ENCODE measurements at regions not wholly inside any gene's neighbourhood (a gene's known extent, or its start where the extent isn't known, plus 50 kb on each side); places are given as distances from the start of the nearest gene placed in this dataset.
"Not testable (repeated sequence)": the region's sequence is repeated elsewhere in the genome, so short reads cannot be mapped to it uniquely, and the experiment has no call there.

DNA sequence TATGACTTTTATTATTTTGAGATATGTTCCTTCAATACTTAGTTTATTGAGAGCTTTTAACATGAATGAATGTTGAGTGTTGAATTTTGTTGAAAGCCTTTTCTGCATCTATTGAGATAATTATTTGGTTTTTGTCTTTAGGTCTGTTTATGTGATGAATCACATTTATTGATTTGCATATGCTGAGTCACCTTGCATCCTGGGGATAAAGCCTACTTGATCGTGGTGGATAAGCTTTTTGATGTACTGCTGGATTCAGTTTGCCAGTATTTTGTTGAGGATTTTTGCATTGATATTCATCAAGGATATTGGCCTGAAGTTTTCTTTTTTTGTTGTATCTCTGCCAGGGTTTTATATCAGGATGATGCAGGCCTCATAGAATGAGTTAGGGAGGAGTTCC is 106.5 kb upstream of the DAZL start:
- not testable (repeated sequence) for DNase-seq

DNA sequence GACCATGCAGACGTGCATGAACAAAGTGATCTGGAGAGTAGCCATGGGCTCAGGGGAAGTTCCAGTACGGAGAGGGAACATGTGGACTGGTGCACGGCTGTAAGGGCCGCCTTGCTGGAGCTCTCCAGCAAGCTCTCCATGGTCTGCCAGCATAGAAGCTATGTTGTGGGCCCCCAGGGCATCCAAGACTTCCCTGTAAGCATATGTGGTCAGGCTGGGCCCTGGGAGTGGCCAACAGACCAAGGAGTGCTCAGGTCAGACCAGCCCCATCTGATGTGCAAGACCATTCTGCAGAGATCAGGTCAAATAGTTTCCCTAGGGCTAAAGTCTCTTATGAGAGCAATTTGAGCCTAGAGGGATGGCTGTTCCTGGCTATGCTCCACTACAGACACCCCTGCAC is 110.1 kb upstream of the DAZL start:
- no peak for DNase-seq

DNA sequence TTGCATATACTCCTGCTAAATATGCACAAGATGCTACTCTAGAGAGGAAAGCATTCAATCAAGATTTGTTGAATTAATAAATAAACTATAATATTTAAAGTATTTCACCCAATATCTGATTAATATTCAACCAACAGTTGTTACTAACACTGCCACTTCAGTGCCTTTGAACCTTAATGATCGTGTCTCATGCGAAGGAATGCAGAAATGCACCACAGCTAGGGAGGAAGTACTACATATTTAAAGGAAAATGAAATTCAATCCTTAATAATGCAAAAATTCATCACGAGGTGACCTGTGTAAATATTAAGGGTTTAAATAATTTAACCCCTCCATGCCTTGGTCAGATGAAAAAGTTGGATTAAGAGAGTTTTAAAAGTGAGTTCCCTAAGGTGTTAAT is 114.2 kb upstream of the DAZL start:
- DNase-seq: no peak

DNA sequence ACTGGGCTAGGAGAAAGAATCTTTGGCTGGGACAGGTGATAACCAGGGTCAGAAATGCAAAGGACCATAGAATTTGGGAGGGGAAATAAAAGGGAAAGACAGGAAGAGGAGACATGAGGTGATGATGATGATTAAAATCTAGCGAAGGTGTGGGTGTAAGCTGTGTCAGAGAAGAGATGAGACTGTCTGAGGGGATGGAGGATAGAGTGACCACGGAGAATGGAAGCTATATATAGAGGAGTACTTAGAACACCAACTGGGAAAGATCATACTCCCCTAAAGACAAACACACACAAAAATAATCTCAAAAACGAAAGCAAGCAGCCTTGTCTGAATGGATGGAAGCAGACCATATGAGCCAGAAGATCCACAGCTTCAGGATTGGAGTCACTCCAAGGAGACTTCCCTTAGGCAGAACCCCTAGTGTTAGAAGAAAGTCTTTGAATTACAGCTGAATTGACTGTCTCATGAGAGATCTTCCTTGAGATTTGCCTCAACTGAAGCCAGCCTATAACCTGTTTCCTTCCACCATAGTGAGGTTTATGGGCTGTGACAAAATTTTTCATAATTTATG is 115.2 kb upstream of the DAZL start:
- no peak for DNase-seq

DNA sequence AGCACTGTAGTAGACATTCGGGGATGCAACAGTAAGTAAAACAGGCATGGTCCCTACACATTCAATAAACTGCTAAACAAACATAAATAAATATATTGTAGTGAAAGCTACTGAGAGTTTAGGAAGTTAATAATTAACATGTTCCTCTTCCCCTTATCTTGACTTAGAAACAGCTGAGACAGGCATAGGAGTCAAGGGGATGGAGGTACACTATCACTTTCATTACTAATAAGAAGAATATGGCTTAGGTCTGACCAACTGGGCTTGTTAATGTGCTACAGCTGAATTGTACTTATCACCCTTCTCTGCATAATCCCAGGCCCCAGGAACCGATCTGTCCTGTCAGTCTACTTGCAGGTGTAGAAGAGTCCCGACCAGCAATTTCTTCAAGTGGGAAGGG is 116.3 kb upstream of the DAZL start:
- no peak for DNase-seq

DNA sequence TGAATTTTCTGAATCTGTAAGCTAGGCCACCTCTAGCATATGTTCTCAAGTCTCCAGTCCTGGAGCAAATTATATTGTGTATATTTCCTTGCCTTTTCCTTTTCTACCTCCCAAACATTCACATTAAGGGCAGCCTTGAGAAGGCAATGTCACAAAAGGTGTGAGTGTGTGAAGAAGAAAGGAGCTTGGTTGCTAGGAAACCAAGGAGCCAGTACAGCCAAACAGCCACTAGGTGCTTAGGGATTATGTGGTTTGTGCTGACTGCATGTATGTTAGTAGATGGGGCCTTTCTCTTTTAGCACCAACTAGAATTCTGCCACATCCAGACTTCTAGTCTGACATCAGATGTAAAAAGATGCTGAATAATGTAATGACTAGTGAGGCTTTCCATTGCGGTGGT is 118.8 kb upstream of the DAZL start:
- no peak for DNase-seq

DNA sequence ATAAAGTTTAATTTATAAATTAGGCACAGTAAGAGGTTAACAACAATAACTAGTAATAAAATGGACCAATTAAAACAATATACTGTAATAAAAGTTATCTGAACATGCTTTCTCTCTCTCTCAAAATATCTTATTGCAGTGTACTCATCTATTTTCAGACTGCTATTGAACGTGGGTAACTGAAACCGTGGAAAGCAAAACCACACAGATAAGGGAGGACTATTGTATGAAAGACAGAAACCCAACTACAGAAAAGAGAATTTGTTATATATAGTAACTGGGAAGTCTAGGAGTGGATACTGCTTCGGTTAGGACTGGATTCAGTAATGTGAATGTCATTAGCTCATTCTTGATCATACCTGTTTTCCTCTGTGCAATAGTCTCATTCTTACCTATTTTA is 119.3 kb upstream of the DAZL start:
- DNase-seq: no peak

DNA sequence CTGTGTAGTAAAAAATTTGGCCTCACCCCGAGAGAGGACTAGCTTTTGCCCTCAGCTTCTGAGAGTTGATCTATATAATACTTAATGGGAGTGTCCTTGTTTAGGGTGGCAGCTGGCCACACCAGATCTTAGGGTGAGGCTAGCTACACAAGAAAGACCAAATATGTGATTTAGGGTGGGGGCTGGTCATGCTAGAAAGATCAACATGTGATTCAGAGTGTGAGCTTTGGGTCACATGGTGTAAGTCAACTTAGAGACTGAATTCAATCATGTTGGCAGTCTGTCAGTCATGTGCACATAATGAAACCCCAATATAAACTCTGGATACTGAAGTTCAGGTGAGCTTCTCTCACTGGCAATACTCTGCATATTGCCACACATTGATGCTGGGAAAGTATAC is 120.7 kb upstream of the DAZL start:
- no peak for DNase-seq

DNA sequence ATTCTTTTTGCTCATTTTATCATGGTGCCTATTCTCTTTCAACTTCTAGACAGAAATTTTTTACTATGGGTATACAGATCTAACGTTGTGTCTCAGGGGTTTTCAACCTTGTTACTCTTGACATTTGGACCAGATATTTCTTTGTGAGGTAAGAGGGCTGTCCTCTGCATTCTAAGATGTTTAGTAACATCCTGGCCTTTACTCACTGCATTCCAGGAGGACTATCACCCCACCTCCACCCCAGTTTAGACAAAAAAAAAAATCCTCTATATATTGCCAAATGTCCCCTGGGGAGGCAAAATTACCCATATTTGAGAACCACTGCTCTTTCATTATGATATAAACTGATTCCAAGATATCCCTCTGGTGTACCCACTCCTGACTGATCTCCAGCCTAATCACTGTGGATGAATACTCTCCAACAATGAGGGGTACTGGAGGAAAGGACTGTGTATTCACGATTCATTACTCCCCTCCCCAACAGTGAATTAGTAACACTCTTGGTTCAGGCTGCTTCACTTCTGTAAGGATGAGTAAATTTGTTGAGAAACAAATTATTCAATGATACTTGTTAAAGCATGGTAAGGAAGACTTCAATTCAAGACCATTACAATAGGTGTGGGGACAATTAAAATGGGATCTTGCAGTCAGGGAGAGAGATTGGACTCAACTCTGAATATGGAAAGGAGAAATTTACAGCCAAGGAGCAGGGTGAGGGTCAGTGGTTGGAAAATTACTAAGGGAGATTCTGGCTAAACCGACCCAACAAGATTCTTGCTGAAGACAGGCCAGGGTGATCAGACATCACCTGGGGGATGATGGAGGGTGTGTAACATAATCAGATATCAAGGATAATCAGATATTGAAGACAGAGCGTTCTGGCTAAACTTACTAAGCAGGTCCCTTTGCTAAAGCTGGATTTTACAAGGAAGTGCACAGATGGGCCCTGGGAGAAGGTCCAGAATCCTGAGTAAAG is 123.8 kb upstream of the DAZL start:
- no peak for DNase-seq

DNA sequence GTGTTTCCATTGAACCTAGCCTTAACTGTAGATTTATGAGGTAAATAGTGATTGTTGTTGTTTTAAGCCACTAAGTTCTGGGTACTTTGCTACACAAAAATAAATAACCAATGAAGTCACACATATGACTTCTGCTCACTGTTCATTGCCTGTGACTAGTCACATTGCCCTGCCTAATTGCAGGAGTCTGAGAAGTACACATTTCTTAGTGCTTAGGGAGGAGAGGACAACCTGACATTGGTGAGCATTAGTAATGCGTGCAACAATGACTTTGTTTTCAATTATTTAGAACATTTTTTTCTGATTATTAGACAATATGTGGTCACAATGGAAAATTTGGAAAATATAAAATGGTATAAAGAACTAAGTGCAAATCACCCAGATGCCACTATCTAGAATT is 133.2 kb upstream of the DAZL start:
- no peak for DNase-seq

DNA sequence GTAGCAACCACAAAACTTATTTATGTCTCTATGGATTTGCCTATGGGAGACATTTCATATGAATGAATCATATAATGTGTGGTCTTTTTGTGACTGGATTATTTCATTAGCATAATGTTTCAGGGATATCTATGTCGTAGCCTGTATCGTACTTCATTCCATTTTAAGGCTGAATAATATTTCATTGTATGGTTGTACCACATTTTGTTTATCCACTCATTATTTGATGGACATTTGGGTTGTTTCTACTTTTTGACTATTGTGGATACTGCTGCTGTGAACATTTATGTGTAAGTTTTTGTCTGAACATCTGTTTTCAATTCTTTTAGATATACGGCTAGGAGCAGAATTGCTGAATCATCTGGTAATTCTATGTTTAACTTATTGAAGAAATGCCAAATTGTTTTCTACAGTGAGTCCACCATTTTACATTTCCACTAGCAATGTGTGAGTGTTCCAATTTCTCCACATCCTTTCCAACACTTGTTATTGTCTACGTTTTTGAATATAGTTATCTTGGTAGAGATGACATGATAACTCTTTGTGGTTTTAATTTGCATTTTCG is 134.4 kb upstream of the DAZL start:
- no peak for DNase-seq

DNA sequence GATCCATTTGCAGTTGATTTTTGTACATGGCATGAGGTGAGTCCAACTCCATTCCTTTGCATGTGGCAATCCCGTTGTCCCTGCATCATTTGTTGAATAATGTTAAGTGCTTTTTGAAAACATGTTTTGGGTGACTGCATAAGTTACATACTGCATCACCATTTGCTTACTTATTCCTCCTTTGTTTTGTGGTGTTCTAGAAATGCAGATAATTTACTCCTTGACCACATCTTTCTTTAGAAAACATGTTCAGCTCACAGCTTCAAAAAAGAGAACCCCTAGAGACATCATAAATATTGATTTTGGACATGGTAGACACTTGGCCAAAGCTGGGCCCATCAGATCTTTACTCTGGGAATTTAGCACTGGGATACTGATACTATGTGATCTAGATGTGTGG is 135.3 kb upstream of the DAZL start:
- no peak for DNase-seq

DNA sequence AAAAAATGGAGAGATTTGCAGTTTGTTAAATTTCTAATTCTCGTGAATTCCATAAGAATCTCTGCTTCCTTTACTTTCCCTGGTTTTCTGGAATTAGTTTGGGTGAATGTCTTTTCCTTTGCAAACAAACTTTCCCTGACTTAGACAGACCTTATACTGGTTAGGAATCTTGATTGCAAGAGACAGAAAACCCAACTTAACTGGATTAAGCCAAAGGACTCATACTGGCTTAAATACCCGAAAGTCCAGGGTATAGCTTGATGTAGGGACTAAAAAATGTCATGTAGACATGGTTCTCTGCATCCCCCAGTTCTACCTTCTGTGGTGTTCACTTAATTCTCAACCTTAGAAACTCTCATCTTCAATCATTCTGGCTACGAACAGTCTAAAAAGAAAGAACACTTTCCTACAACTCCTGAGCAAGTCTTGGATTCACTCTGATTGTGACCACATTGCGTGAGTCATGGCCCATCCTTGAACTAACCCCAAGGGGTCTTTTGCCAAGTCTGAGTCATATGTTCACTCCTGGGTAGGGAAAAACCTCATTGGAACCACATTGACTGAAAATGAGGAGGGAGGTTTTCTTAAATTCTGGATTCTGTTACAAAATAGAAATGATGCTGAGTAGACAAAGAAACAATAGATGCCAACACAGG is 136.0 kb upstream of the DAZL start:
- no peak for DNase-seq

DNA sequence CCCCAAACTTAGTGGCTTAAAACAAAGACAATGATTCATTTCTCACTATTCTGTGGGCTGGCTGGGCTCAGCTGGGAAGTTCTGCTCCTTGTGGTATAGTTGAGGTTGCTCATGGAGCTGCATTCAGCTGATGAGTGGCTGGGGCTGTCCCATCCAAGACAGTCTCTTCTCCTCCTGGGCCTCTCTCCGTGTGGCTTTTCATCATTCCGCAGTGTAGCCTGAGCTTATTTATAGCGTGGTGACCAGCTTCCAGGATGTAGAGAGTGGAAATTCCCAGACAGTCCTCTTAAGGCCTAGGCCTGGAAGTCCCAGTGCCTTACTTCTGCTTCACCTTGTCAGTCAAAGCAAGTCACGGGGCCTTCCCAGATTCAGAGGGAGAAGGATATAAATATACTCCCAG is 136.7 kb upstream of the DAZL start:
- no peak for DNase-seq

DNA sequence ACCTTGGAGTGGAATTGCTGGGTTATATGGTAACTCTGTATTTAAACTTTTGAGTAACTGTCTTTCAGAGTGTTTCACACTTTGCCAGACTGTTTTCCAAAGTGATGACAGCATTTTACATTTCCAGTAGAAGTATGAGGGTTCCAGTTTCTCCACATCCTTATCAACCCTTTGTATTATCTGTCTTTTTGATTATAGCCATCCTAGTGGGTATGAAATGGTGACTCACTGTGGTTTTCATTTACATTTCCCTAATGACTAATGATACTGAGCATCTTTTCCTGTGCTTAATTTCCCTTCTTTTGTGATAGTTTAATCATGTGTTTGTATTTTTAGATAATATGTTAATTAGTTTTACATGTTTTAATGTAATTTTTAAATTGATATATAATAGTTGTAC is 138.1 kb upstream of the DAZL start:
- no peak for DNase-seq

DNA sequence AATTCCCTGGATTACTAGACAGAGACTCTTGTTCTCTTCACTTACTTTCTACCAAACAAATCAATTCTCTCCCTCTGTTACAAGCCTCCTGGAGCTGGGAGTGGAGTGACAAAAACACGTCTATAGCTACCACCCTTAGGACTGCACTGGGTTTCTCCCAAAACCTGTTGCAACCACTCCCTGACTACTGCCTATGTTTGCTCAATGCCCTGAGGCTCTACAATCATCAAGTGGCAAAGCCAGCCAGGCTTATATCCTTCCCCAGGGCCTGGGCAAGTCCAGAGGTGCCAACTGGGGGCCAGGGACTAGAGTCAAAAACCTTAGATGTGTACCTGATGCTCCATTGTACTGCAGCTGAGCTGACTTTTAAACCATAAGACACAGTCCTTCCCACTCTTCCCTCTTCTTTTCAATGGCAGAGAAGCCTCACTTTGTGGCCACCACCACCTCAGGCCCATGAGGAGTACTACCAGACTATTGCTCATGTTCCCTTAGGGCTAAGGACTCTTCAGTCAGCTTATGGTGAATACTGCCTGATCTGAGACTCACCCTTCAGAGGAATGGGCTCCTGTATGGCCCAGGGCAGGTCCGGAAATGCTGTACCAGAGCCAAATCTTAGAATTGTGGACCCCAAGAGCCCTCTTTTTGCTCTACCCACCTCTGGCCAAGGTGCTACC is 125.4 kb upstream of the PLCL2 start:
- no peak for DNase-seq

DNA sequence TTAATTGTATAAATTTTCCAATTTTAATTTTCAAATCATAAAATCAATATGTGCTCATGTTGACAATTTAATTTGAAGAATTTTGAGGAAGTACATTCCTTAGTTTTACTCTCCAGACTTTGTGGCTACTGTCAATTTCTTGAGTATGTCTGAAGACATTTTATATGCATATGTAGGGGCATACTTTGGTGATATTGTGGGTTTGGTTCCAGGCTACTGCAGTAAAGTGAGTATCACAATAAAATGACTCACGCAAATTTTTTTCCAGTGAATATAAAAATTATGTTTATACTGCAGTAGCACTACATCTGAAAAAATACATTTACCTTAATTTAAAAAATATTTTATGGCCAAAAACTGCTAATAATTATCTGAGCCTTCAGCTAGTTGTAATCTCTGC is 123.2 kb upstream of the PLCL2 start:
- no peak for DNase-seq

DNA sequence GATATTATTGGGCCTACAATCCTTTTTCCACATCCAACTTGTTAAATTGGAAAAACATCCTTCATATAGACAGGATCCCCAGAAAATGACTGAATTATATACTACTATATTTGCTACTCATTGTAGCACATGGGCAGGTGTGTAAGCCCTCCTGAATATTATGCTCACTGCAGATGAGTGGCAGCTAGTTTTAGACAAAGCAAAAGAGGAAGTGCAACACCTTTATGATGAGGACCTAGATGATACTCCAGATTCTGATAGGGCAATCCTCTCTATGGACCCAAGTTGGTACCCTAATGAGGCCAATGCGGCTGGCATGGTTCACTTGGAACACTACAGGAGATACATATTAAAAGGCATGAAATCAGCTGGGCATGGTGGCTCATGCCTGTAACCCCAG is 119.1 kb upstream of the PLCL2 start:
- DNase-seq: no peak

DNA sequence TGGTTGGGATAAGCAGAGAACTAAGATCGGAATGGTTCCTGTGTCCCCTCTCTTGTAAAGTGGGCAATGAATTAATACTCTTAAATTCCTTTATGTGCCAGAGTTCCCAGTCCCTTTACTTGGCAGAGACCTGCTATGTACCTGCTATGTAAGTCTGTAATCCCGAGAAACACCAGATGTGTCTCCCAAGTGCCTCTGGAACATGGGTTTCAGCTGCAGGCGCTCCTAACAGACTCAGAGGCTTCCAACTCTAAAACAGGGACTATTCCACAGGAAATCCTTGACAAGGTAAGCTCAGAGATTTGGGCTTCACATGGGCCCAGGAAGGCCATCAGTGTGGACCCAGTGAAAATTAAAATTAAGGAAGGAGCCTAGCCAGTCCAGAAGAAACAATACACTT is 117.7 kb upstream of the PLCL2 start:
- no peak for DNase-seq

DNA sequence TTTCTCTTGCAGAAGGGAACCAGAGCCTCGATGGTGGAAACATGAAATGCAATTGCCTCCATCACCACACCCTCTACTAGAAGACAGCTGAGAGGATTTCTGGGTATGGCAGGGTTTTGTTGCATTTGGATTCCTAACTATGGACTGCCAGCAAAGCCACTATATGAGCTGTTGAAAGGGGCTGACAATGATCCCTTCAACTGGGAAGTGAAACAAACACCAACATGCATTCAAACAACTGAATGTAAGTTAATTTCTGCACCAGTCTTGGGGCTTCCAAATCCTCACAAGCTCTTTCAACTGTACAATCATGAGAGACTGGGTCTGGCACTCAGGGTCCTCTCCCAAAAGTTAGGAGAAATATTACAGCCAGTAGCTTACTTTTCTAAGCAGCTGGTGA is 116.7 kb upstream of the PLCL2 start:
- DNase-seq: no peak

DNA sequence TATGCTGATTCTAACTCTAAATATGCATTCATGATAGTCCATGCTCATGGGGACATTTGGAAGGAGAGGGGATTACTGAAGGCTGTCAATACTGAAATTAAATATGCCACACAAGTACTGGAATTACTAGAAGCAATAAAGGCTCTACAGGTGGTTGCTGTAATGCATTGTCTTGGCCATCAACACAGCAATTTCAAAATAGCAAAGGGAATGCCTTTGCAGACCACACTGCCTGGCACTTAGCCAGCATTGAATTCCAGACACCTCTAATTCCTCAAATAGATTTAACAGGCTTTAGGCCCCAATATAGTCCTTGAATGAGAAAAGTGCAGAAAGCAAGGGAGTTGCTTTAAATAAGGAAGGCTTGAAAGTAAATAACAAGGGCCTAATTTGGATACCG is 115.8 kb upstream of the PLCL2 start:
- no peak for DNase-seq

DNA sequence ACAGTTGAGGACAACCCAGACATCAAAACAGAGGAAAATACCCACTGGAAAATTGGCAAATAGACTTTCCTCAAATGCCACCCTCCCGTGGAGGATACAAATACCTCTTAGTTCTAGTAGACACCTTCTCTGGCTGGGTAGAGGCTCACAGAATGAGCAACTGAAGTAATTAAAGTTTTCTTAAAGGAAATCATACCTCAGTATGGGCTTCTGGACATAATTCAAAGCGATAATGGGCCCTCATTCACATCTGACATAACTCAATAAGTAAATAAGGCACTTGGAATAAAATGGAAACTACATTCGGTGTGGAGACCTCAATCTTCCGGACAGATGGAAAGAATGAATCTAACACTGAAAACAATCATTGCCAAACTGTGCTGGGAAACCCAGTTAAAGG is 115.2 kb upstream of the PLCL2 start:
- no peak for DNase-seq

DNA sequence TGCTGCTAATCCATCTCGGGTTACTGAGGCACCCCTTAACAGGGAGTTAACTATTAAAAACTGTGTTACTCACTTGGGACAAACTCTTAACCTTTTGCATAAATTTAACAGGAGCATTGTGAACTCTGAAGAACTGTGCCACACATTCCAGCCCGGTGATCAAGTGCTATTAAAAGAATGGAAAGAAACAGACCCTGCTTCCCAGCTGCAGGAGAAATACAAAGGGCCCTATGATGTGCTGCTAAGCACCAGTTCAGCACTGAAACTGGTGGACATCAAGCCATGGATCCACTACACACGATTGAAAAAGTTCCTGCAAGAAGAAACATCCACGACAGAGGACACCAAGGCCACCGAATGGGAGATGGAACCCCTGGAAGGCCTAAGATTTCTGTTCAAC is 114.7 kb upstream of the PLCL2 start:
- no peak for DNase-seq
